Activated naive CD4-positive, alpha-beta T cell (primary cell): ENCODE measurements at regions not wholly inside any gene's neighbourhood (a gene's known extent, or its start where the extent isn't known, plus 50 kb on each side); places are given as distances from the start of the nearest gene placed in this dataset.

Experiments used
- DNase-seq, 4 experiments: peaks; one replicate each; lab custom pipeline; 2025; lab: John Stamatoyannopoulos, UW

DNA sequence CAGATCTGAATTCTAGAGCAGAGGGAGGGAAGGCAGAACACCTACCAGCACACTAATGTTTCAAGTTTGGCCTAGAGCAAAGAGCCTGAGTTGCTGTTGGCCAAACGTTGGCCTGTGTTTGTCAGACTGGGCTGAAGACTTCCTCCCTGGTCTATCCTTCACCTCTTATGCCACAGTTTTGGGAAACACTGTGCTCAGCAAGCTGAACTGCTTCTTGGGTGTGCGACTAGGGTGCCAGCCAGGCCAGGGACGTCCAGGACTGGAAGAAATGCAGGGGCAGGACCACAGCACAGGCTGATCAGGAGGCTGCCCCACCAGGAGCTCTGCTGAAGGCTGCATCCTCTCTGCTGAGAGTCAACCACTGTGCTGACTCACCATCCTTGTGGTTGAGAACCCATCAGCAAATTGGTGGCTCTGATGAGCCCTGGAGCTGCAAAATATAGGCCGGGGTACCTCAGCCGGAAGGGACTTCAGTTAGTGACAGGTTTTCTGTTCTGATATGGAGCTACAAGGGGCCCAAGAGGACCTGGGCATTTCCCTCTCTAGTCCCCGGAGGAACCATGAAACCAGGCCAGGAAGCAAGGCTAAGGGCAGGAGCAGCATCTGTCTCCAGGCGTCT lies 131.6 kb upstream of the RASGRP1 start:
- peak in 2 of 4 experiments; percentile 6 to 26 for DNase-seq

DNA sequence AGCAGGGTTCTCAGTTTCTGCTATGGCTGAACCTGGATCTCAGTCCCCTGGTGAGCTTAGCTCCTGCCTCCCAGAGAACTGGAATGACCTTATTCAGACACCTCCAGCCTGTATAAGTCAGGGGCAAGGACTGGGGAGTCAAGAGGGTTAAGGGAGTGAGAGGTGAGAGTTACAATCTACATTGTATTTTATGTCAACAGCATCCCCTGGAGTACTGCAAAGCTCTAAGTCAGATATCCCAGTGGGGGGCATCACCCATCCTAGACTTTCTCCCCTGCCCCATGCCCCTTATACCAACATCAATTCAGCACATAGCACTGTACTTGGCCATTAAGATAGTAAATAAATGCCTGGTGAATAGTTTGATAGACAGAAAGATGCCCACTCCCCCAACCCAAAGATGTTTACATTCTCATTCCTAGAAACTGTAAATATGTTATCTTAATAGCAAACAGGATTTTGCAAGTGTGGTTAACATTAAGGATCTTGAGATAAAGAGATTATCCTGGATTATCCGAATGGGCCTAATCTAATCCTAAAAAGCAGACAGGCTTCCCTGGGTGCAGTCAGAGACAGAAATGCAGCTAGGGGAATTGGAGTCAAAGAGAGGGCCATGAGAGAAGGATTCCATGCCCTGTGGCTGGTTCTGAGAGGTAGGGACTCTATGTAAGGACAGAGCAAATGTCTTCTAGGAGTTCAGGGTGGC lies 132.3 kb upstream of the RASGRP1 start:
- DNase-seq: no peak

DNA sequence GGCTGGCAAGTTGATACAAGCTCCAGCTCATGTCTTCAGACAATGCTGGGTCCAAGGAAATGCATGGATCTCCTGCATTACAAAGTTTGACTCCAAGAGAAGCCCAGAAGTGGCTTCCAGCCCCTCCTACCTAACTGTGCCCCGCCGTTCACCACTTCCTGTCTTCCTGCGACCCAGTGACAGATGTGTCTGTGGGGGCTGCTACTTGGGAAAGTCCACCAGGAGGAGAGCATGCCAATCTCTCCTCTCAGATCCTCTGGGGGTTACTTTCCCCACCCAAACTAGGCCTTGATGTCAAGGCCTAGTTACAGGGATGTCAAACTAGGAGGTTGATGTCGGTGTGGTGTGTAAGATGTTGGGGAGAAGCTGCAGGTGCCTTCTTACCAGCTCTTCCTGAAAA lies 133.6 kb upstream of the RASGRP1 start:
- no peak for DNase-seq

DNA sequence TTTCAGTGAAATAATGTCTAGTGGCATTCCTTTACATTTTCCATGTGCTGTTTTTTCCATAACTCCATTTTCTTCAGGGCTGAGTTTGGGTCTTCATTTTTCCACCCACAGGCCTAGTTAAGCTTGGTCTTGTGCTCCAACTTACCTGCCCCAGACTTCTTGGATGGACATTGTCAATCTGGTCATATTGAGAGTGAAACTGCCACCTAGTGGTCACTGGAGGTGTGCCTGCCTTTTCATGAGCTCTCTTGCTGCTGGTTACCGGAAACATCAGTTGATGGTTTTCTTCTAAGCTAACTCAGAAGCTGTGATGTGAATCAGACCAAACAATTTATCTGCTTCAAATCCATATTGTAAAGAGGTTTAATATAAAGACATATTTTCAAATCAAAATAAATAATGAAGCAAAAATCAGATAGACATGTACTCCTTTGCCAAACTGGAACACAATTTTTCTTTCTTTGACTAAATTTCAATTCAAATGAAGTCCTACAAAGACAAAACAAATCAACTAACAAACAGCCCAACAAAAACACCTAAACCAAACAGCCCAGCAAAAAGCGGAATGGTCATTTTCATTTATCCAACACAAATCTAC lies 135.1 kb upstream of the RASGRP1 start:
- peak; percentile 5 to 49 (median 26) for DNase-seq

DNA sequence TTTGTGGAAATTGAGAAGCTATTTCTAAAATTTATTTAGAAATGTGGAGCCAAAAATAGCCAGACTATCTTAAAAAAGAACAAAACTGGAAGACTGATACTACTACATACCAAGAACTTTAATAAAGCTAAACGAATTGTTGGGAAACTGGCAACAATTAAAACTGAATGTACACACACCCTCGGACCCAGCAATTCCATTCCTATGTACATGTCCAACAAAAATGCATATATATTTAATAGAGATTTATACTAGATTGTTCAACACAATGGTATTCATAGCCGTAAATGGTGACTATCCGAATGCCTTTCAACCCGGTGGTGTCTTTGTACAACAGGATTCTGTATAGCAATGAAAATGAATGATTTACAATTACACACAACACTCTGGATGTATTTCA lies 136.5 kb upstream of the RASGRP1 start:
- no peak for DNase-seq

DNA sequence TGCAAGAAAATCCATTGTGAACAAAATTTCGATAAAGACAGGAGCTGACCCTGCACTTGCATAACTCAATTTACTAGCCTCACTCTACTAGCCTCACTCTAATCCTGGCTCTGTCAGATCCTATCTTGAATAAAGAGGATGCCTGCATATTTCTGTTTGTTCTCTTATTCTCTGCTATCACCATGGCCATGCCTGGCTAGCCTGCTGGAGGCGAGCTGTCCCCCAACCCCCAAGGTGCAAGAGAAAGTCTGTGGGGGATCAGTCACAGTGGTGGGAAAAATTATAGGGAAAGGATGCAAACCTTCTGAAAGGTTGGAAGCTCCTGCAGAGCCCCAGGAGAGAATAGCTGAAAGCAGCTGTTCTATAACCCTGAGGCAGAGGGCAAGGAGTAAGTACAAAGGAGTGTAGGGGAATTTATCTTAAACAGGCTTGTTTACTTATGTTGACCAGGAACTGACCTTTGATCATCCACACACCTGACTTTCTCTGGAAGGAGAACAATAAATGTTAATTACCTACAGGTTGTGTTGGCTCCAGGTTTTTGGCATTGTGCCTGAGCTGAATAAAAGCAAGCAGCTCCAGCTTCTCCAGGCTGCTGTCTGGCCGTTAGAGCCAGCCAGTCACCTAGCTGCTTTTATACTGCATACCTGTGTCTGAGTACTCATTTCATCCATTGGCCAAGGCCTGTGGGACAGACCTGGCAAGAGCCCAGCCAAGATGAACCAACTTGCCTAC lies 137.7 kb upstream of the RASGRP1 start:
- no peak for DNase-seq

DNA sequence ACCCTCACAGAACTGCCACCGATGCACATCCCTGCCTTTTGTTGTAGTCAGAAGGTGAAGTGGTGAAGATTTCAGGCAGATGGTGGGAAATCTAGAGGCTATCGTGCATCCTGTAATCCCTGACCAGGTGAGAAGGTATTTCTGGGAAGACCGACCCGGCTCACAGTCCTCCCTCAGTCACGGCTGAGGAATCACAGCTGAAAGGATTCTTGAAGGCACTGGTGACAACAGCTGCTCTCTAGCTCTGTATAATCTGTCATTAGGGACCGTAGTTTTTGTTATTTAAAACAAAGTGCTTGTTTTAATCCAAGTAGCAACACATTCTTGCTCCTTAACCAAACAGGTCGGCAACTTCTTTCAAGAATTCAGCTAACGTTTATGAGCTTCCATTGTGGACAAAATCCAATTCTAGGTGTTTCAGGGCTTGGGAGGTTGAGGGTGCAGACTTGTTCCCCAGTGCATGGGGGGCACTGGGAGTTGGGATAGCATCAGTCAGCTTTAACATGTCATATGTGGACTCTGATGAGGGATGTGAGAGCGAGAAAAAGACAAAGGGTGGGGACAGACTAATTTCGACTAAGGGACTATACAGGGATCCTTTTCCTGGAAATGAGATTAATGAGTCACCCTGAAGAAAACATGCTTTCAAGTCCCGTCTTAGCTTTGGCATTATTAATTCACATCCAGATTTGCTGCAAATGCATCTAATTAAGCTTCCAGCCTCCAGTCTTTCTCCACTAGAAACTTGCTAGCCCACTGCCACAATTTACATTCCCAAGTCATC lies 141.0 kb upstream of the RASGRP1 start:
- DNase-seq: no peak

DNA sequence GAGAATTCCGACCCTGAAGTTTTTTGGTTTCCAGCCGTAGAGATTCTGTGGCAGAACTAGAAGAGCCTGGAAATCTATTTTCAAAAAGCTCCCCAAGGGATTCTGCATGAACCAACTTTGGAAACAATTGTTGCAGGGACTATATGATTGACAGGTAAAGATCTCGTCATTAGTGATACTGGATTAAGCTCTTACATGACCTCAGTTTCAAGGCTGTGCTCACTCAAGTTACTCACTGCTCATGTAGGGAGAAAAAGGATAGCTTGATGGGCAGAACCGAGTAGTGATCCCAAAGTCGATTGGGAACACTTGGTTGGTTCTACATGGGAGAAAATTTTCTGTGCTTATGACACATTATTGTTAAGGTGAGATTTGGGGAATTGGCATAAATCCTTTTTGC lies 142.3 kb upstream of the RASGRP1 start:
- DNase-seq: no peak

DNA sequence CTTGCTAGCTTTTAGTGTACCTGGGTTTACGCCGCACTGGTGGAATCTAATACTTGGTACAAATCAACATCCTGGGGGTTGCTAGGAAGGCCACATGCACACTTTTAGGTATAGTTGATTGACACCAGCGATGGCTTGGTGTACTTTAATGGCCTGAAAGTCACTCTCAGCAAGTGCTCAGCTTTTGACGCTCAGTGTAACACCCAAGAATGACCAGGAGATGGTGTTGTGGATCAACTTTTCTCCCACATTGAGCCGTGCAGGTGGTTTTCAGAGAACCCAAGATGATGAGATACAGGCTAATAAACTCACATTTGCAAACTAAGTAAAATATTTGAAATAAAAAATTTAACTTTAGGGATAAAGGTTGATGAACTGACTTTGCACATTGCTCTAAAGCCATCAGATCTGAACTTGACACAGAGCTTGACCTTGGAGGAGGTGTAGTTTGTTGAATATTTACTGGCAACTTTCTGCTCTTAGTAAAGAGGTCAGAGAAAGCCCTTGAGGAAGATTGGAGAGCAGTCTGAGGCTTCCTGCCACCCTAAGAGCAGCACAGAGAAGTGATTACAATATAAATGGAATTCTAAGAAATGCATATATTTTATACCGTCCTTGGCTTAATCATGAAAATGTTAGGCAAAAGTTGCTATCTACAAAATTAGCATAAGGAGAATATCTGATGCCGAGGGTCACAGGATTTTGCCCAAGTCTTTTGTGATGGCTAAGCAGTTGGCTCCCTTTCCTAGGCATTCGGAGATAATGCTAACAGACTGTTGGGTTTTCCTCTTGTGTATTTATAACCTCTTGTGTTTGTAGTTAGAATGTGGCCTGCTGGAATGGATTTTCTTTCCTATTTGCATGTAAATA lies 143.4 kb upstream of the RASGRP1 start:
- DNase-seq: no peak

DNA sequence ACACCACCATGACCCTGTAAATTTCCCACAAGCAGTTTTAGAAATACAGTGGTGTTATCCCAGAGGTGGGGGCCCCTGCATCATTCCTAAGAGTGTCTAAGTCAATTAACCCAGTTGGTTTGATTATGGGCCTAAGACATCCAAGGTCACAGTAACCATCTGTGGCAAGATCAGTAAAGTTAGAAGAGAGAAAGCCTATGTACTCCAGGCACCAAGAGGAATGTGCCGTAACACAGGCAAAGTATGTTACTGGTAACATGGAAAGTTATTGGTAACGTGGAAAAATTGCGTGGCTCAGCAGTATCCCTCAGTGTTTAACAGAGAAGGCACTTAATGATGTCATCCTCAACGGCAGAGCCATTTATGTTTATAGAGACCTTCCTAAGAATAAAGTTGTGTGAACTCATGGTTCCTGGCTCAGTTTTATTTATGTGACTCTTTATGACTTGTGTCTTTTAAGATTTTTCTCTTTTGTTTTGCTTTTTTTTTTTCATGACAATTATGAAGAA lies 144.1 kb upstream of the RASGRP1 start:
- DNase-seq: no peak

DNA sequence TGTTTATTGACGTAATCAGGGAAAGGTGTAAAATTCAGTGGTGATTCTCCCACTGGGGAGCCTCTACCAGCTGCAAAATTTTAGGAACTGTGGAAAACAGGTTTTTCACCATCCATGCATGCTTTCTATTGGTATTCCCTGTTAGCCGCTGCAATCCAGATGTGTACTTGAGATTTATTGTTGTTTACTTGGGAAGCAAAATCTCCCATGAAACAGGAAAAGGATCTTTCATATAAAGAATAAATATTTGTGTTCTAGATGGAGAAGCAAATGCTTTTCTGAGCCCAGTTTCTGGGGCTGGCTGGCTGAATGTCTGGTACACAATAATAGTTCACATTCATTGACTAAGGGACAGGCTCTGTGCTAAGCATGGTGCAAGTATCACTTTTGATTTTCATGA lies 144.6 kb upstream of the RASGRP1 start:
- DNase-seq: no peak

DNA sequence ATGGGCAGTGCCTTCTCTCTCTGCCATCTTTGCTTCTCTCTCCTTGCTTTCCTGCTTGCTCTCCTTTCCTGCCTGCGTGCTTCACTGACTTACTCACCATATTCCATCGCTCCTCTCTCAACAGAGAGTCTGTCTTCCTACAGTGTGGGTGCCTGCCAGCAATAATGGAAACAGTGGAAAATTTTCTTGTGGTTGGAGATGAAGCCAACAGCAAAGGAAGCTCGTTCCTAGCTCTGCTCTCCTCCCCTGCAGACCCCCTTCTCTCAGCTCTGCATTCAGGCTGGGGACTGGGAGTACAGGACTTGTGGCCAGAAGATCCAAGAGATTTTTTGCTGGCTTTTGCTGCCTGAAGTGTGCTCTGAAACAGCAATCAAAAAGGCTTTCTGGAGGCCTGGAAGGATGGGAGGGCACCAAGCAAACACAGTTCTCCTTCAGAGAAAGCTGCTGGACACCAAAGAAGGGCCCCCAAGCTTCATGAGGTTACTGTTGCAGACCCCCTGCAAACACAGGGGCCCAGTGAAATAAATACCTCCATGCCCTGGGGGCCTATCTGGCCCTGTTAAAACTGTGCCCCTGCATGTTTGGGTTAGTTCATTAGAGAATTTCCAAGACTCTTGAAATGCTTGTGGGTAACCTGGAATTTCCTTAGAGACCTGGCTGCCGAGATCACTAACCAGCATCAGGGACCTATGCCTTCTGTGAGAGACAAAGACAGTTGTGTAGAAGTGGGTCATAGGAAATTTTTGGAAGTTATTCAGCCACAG lies 149.9 kb upstream of the RASGRP1 start:
- DNase-seq: no peak

DNA sequence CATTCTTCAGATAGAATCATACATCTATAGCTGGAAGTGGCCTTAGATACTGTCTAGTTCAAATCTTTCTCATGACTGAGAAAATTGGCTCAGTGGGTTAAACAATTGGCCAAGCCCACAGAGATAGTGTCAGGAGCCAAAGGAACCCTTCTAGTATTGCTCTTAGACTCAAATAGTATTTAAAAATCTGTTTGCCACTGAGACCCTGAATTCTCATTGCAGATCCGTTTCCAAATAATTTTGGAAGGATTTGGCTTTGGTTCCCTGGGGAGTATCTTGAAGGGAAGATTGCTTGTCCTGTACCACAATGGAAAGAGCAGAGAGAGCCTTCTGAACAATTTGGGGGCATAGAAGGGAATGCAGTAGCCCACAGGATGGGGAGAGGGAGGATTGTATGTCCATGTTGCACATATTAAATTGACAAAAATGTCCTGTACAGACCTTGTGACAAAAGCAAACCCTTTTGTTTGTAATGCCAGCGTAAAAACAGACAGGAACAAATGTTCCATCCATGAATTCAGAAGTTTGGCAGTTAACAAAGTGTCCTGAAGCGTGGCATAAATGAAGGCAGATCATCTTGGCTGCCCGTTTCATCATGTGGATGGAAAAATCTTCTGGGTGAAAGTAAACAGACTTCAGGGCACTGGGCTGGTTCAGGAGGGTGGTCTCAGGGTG lies 156.4 kb upstream of the RASGRP1 start:
- no peak for DNase-seq

DNA sequence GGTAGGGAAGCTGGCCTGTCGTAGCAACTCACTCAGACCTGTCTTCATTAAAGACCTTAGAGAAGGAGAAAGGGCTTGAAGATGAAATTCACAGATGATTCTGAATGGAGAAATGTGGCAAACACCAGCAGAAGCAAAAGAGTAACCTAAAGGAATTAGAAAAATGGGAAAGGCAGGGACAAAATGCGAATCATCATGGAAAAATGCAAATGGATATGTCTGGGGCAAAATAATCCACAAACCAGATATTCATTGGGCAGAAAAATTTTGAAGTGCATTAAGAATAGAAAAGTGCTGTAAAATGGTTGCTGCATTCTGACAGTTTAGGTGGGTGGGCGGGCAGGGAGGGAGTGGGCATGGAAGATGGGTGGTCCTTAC lies 156.9 kb upstream of the RASGRP1 start:
- no peak for DNase-seq

DNA sequence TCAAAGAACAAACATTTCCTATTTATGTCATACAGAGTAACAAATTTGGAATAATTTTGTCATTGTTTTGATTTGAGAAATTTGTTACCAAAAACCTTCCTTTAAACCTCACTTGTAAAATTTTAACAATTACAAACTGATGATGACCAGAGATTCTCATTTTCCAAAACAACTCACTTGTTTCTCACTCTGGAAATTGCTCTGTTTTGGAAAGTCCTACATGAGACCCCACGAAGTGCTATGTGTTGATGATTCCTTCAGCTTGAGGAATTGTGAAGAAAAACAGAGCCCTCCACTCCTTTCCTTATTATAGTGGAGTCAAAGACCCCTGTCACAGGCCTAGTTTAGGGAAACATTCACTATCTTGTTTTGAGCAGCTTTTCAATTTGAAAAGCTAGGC lies 157.6 kb upstream of the RASGRP1 start:
- no peak for DNase-seq

DNA sequence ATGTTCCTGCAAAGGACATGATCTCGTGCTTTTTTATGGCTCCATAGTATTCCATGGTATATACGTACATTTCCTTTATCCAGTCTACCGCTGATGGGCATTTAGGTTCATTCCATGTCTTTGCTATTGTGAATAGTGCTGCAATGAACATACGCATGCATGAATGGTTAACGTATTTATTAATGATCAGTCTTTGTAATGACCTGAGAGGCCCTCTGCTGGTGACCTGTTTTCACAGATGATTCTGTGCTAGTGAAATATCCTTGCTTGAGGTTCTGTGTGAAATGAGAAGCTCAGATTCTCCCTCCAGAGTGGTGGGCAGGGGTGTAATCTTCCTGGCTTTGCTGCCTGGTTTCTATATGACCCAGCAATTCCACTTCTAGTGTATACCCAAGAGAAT lies 160.2 kb upstream of the RASGRP1 start:
- DNase-seq: no peak

DNA sequence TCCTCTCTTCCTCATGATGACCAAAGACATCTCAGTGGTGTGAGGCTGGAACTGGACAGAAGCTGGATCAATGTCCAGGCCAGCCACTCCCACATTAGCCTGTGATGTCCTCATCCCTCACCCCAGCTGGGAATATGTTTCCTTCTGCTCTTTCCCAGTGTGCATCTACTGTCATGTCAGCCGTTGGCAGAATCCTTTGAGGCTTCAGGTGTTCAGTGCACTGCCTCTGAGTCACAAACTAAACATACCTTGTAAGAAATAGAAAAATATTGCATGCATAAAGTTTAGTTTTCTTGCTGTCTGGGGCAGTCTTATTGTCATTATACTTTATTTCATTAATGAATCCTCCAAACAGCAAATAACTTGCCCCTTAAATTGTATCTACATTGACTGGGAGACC lies 161.6 kb upstream of the RASGRP1 start:
- DNase-seq: no peak

DNA sequence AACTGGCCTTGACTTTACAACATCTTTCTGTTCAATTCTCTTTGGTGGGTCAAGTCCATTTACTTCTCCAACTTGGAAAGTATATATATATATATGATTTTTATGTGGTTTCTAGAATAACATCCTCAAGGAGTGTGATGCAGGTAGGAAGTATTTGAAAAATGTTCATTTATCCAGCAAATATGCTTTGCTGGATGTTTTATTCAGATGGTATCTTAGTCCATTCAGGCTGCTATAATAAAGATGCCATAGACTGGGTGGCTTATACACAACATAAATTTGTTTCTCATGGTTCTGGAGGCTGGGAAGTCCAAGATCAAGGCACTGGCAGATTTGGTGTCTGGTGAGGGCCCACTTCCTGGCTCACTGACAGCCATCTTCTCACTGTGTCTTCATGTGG lies 168.7 kb upstream of the RASGRP1 start:
- no peak for DNase-seq

DNA sequence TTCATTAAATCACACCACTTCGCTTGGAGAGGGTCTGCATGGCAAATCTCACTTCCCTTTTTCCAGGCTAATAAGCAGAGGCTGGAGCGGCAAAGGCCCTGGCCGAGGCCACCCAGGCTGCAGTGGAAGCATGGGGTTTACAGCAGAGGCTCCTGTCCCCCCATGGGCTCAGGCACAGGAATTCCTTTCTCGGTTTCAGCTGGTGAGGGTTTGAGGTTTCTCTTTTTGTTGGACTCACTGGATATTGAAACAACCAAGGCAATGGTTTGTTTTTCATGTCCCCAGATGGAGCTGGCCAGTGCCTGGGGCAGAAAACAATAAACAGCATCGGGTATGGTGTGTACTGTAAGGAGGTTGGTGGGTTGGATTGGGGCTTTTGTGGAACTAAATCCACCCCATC lies 175.6 kb upstream of the RASGRP1 start:
- no peak for DNase-seq

DNA sequence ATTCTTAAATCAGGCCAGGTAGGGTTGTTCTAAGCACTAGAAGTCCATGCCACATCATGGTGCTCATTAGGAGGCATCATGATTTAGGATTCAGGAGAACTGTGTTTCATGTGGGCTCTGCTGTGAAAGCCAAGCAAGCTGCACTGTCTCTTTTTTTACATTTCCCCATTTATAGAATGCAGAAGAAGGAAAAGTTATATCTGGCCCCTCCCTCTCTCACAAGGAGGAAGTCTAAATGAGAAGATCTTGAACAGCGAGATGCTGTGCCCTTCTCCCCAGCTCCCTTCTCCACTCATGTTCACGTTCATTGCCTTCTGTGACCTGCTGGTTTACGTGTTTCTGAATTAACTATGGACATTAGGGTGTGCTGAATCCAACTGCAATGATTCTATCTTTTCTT lies 178.5 kb upstream of the RASGRP1 start:
- DNase-seq: no peak
